RWPE2 (cell line): ENCODE measurements at regions not wholly inside any gene's neighbourhood (a gene's known extent, or its start where the extent isn't known, plus 50 kb on each side); places are given as distances from the start of the nearest gene placed in this dataset.

Experiments used
- ATAC-seq: fragments of 200-7000 bp; cut with Tn5 transposase; 3 replicates; pipeline ENCODE4 v1.9.1; 2021; ENCODE audit warnings: low read depth
- DNase-seq: peaks from one replicate; pipeline ENCODE4 v3.0.0-alpha.2; 2020; ENCODE audit warnings: low spot score
- H3K27ac ChIP-seq: fragments of 450-650 bp; 2 replicates; pipeline ENCODE4 v1.5.1; 2017; ENCODE audit warnings: mild to moderate bottlenecking; ENCODE audit not compliant: poor library complexity, severe bottlenecking
- H3K27me3 ChIP-seq: fragments of 250-450 bp; sonication (Bioruptor Pico); 2 replicates; pipeline ENCODE4 v1.5.1; 2021; ENCODE audit warnings: mild to moderate bottlenecking, moderate library complexity; ENCODE audit not compliant: insufficient read depth, poor library complexity, severe bottlenecking
- H3K36me3 ChIP-seq: fragments of 250-450 bp; sonication (Bioruptor Pico); 2 replicates; pipeline ENCODE4 v1.5.1; 2020; ENCODE audit warnings: low read depth, mild to moderate bottlenecking, moderate library complexity
- H3K4me1 ChIP-seq: fragments of 250-450 bp; sonication (Bioruptor Pico); 2 replicates; pipeline ENCODE4 v1.5.1; 2021; ENCODE audit warnings: mild to moderate bottlenecking, moderate library complexity; ENCODE audit not compliant: insufficient read depth, poor library complexity, severe bottlenecking
- H3K4me3 ChIP-seq: fragments of 250-450 bp; sonication (Bioruptor Pico); 2 replicates; pipeline ENCODE4 v1.5.1; 2021; ENCODE audit warnings: mild to moderate bottlenecking, moderate library complexity; ENCODE audit not compliant: severe bottlenecking
- H3K9me3 ChIP-seq: fragments of 250-450 bp; sonication (Bioruptor Pico); 2 replicates; pipeline ENCODE4 v1.5.1; 2021; ENCODE audit warnings: mild to moderate bottlenecking, moderate library complexity; ENCODE audit not compliant: severe bottlenecking
- TF ChIP-seq, protein P1 (sequence below): fragments of 450-650 bp; IDR thresholded peaks from one replicate; pipeline ENCODE4 v1.5.1; 2017; ENCODE audit warnings: mild to moderate bottlenecking, moderate library complexity; ENCODE audit not compliant: poor library complexity, severe bottlenecking

DNA sequence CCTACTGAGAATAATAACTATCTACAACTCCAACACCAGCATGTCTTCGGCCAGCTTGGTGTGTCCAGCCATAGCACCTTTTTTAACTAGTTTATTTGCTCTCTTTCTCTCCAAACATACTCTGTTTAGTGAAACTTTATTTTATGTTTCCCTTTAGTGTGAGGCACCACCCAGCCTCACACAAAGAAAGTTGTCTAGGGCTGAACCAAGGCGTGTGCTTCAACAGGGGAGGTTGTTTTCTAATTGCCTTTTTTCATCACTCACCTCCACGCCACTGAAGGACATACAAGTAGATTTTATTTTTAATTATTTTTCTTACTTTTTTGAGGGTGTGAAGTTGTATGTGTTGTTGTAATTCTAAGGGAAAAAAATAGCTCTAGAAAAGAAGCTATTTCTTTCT is 125.6 kb upstream of the MARCKS start:
- no peak for DNase-seq

DNA sequence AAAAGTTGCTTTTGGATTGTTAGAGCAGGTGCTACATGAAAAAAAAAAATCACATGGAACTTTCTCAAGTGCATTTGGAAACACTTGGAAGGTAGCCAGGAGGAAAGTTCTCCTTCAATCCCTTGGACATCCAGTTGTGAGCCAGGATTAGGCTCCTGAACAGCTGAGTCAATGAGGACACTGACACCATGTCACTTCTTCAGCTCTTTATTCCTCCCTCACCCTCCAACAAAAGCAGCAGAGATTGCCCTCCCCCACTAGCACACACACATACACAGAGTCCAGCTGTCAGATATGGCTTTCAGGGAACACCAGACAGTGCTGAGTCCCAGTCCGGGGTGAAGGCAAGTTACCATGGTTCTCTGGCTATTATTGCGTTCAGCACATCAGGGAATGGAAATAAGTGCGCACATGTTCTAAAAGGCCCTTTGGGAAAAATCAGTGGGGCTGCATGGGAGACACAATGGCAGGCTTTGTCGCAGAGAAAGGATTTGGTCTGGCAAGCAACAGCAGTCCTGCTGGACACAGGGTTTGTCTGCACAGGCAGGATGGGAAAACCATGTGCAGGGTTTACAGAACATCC is 124.7 kb upstream of the MARCKS start:
- Histone ChIP-seq H3K4me3 (no peak overlapping the region), H3K9me3 (no peaks in the 10 kb centered on the region), H3K4me1 (no peaks in the 10 kb centered on the region), H3K36me3 (no peaks in the 10 kb centered on the region), H3K27ac (no peak overlapping the region), H3K27me3 (no peaks in the 10 kb centered on the region)
- TF ChIP-seq, protein P1, sequence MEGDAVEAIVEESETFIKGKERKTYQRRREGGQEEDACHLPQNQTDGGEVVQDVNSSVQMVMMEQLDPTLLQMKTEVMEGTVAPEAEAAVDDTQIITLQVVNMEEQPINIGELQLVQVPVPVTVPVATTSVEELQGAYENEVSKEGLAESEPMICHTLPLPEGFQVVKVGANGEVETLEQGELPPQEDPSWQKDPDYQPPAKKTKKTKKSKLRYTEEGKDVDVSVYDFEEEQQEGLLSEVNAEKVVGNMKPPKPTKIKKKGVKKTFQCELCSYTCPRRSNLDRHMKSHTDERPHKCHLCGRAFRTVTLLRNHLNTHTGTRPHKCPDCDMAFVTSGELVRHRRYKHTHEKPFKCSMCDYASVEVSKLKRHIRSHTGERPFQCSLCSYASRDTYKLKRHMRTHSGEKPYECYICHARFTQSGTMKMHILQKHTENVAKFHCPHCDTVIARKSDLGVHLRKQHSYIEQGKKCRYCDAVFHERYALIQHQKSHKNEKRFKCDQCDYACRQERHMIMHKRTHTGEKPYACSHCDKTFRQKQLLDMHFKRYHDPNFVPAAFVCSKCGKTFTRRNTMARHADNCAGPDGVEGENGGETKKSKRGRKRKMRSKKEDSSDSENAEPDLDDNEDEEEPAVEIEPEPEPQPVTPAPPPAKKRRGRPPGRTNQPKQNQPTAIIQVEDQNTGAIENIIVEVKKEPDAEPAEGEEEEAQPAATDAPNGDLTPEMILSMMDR = no peak
- DNase-seq (no peak), ATAC-seq (no peak)

More for the DNA sequence above, 125.6 kb upstream of the MARCKS start:
- no peaks in the 10 kb centered on the region for H3K9me3 ChIP-seq
- H3K4me3 ChIP-seq = no peak overlapping the region
- H3K27me3 ChIP-seq = no peaks in the 10 kb centered on the region
- ATAC-seq = no peak
- TF ChIP-seq, protein P1 = no peak
- H3K36me3 ChIP-seq = no peaks in the 10 kb centered on the region
- no peaks in the 10 kb centered on the region for H3K4me1 ChIP-seq
- no peak overlapping the region for H3K27ac ChIP-seq

DNA sequence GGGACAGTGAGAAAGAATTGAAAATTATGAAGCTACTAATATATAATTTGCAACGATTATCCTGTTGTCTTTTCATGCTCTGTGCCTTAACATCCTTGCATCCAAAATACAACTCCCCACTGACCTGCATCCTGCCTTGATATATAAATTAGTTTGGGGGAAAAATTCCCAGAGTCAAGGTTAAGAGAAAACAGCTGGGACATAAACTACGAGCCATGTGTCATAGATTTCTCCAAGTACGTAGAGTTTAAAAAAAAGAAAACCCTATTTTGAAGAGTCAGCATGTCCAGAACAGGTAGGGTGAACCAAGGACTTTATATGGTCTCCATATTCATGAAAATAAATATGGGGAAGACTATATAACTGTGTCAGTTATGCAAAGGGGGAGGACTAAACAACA is 123.8 kb upstream of the MARCKS start:
- H3K27ac ChIP-seq = no peak overlapping the region

DNA sequence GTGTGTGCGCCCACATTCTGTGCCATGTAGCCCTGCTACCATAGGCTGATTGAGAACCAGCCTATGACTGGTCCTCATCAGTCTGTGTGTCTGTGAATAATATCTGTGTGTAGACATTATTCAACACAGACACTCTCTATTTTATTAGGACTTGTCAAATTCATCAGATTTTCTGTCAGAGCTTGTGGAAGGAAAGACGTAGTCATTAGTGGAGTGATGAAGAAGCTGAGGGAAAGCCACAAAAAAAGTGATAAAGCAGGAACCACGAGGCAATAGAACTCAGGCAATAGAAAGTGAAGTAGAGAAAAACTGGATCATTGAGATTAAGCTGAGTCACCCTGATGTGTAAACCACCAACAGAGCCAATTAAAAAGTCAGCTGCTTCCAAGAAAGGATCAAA is 122.2 kb upstream of the MARCKS start:
- no peak for ATAC-seq
- TF ChIP-seq, protein P1 = no peak
- H3K9me3 ChIP-seq = no peaks in the 10 kb centered on the region
- no peak for DNase-seq
- H3K27me3 ChIP-seq = no peaks in the 10 kb centered on the region
- no peak overlapping the region for H3K4me3 ChIP-seq
- H3K27ac ChIP-seq = no peak overlapping the region
- no peaks in the 10 kb centered on the region for H3K36me3 ChIP-seq
- no peaks in the 10 kb centered on the region for H3K4me1 ChIP-seq

More for the DNA sequence above, 123.8 kb upstream of the MARCKS start:
- Histone ChIP-seq H3K27me3 (no peaks in the 10 kb centered on the region), H3K36me3 (no peaks in the 10 kb centered on the region), H3K9me3 (no peaks in the 10 kb centered on the region), H3K4me3 (no peak overlapping the region), H3K4me1 (no peaks in the 10 kb centered on the region)
- TF ChIP-seq, protein P1 = no peak
- DNase-seq = no peak
- ATAC-seq = no peak

DNA sequence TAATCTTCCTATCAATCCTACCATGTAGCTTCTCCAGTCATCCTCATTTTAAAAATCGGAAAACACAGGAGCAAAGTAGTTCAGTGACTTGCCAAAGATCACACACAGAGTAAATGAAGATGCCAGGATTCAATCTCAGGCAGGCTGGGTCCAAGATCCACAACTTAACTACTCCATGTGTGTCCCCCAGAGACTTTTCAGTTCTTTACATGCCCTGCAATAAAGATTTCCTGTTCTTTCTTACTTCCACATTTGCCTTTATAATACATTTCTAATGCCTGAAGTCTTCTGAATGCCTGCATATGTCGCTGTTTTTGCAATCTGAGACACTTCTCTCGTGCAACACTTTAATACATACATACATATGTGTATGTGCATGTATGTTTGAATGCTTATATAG is 121.7 kb upstream of the MARCKS start:
- Histone ChIP-seq H3K9me3 (no peaks in the 10 kb centered on the region), H3K4me3 (no peak overlapping the region), H3K27ac (no peak overlapping the region), H3K4me1 (no peaks in the 10 kb centered on the region), H3K36me3 (no peaks in the 10 kb centered on the region), H3K27me3 (no peaks in the 10 kb centered on the region)
- DNase-seq (no peak), ATAC-seq (no peak)
- TF ChIP-seq, protein P1 = no peak
